Fibroblast of villous mesenchyme (primary cell): ENCODE measurements at regions not wholly inside any gene's neighbourhood (a gene's known extent, or its start where the extent isn't known, plus 50 kb on each side); places are given as distances from the start of the nearest gene placed in this dataset.

Experiments
- DNase-seq: peaks from one replicate; pipeline ENCODE4 v3.0.0-alpha.2; 2010; ENCODE audit warnings: low read depth
- H3K4me3 ChIP-seq: 2 replicates; pipeline ENCODE4 v1.5.1; 2011; ENCODE audit warnings: low read depth, mild to moderate bottlenecking, low read length
- CTCF ChIP-seq: IDR thresholded peaks from 2 replicates; pipeline ENCODE4 v1.5.1; 2012; ENCODE audit warnings: low read depth, mild to moderate bottlenecking, low read length; ENCODE audit not compliant: insufficient read depth

GRCh38 chr2:208627110-208627884, 220.7 kb downstream of the PTH2R start:
- no peak for DNase-seq
- no peak for TF ChIP-seq CTCF
- H3K4me3 ChIP-seq, result no peak overlapping the region

DNA sequence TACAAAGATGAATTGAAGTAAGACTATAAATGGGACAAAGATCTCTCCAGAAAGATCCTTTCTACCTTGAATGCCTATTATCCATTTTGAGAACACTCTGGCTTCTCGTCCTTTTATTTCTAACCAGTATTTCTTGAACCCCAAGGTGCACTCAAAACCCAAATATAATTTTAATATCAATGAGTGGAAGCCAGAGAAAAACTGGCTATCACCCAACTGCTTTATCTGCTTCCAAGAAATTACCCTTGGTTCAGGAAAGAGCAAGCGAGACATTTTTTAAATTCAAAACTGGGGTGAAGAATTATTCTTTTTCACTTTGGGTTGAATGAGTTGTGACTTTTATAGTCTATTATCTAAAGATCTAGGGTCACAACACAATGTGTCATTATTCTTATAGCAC, 221.3 kb downstream of the PTH2R start:
- H3K4me3 ChIP-seq, result no peak overlapping the region
- no peak for DNase-seq
- no peak for TF ChIP-seq CTCF

GRCh38 chr2:208638059-208638458, 231.5 kb downstream of the PTH2R start:
- no peak for DNase-seq
- no peak for TF ChIP-seq CTCF

DNA sequence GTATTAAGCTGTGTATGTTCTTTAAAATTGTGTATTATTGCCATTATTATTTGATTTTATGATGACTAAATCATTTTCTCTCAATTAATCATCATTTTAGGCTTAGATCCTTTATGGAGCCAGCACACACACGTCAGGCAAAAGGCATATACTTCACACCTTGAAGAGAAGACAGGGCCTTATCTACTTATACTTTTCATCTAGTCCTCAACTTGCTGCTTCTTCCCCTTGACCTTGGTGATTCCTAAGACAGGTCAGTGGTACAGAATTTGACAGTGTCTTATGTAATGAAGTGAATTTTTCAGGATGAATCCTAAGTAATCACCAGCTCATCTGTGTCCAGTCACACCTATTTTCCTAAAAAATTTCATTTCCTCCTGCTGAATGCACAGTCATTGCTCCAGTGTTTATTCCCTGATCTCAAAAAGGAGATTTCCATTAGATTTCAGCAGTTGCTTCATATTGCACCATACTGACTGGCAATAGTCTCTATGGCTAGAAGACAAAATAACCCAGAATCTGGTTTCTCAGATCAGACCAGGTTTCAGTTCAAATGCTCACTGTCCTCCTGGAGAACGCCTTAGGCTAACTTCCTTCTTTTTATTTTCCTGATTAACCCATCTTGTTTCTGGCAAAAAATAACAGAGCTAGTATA, 235.7 kb downstream of the PTH2R start:
- DNase-seq, result no peak
- H3K4me3 ChIP-seq, result no peak overlapping the region
- no peak for TF ChIP-seq CTCF

More at GRCh38 chr2:208638059-208638458, 231.5 kb downstream of the PTH2R start:
- H3K4me3 ChIP-seq, result no peak overlapping the region

DNA sequence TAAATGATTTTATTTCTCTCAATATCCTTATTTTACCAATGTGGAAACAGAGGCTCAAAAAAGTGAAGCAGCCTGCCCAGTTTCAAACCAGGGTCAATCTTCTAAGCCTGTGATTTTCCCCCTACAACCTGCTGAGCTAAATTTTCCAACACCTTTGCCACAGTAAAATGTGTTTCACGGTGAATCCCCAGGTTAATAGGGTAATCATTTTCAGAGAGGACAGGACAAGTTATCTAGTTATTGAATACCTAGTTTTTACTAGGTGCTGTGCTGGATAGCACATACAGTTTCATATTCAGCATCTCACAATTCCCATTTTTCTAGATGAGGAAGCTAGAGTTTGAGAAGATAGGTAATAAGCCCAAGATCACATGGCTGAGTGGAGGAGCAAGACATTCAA, 236.6 kb downstream of the PTH2R start:
- TF ChIP-seq CTCF, result no peak
- no peak overlapping the region for H3K4me3 ChIP-seq
- DNase-seq, result no peak

GRCh38 chr2:208645226-208645625, 238.6 kb downstream of the PTH2R start:
- DNase-seq, result no peak
- no peak overlapping the region for H3K4me3 ChIP-seq
- TF ChIP-seq CTCF, result no peak
